GM19035 (cell line): ENCODE measurements at regions not wholly inside any gene's neighbourhood (a gene's known extent, or its start where the extent isn't known, plus 50 kb on each side); places are given as distances from the start of the nearest gene placed in this dataset.
A peak's percentile ranks its signal among the peaks of the same experiment; 100 is the strongest.

Experiments used
- ATAC-seq: cut with Tn5 transposase; IDR thresholded peaks from one replicate; pipeline ENCODE4 v1.9.1; 2021; ENCODE audit not compliant: unreplicated experiment

DNA sequence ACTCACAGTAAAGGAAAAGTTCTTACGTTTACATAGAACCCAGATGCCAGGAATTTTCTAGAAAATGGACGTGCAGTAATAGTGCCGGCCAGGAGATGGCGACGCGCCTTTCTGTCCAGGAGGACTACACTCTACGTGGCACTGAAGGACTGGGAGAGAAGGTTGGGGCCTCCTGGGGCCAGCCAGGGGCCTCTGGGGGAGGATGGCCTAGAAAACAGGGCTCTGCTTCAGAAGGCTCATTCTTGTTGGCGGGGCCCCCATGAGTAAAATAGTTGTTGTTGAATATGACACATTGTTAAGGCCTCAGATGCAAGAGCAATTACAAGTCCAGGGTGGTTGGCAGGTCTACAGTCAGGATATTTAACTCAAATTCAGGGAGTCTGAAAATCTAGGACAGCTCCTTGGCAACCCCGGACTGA is 120.1 kb upstream of the MAX start:
- ATAC-seq = no peak

DNA sequence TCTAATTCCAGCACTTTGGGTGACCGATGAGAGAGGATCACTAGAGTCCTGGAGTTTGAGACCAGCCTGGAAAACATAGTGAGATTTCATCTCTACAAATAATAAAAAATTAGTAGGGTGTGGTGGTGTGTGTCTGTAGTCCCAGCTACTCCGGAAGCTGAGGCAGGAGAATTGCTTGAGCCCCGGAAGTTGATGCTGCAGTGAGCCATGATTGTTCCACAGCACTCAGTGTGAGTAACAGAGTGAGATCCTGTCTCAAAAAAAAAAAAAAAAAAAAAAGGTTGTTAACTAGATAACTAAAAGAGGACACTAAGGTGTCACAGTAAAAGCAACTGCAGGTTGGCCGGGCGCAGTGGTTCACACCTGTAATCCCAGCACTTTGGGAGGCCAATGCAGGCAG is 121.3 kb upstream of the MAX start:
- no peak for ATAC-seq

DNA sequence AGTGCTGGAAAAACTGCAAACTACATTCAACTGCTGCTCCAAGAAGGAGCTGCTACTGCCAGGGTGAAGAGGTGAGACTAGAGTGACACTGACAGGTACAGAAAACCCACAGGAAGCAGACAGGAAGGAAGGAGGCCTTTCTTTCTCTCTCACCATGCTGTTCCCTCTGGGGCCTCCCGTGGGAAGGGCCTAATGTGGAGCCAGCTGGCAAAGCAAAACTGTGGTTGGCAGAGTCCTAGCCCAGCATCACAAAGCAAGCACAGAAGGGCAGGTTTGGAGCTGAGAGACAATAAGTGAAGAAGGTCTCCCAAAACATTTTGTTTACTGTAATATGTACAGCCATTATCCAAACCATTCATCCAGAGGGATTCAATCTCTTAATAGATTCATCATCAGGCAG is 122.5 kb upstream of the MAX start:
- no peak for ATAC-seq

DNA sequence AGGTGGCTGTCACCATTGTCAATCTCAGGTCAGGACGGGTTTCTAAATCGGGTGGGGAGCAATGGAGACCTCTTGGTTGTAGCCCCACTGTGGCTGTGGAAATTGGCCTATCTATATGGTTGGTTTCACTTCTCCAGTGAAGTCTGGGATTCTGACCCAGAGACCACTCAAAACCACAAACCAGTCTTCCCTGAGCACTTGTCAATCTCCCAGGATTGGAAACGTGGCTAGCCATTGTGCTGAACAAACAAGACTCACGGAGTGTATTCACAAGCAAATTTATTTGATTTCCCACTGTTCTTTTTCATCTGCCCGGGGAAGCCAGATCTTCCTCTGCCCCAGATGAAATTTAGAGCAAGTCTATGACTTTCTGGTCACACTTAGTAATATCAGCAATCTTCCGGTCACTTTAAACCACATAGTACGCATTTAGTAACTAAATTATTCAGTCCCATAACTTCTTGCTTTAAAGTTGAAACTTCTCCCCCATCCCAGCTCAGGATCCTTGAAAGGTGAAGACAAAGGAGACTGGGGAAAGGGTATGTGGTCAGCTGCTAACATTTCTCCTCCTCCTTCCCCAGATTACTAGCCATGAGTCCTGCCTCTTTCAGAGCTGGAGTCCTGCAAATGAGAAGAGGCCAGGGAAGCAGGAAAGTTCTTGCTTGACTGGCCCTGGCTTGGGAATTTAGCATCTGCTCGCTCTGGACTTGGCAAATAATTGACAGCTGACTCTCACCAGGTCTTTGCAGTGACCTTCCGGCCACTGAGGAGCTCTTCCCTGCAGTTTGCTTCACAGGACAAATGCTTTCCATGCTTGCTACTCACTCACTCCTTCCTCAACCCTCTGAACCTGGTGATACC is 123.2 kb upstream of the MAX start:
- no peak for ATAC-seq

DNA sequence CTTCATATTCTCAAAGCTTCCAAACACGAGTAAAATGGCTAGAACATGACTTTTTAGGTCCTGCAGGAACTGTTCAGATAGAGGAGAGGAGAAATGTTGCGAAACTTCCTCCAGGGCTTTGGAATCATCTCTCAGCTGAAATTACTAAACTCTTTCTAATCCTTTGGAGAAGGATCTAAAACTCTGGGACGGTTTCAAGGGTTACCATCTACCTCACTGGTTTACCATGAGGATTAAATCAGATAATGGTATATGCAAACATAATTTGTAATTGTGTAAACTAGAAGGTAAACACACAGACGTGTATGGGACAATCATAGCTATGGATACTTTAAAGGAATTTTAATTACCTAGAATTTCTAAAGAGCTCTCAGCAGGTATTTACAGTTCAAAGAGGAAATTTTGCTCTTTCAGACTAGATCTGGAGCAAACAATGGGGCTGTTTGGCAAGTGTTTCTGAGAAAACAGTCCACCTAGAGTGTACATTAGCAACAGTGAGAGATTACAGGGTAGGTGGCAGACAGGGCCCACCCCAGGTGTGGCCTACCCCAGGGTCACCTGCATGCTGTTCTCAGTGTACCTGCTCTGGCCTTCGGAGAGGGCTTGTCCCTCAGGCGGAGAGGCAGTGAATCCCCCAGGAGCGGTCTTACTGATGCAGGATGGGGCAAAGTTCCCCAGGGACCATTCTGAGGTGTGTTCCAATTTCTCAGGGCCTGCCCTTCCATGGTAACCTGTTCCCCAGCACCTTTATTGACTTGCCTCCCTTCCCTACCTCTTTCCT is 124.7 kb upstream of the MAX start:
- no peak for ATAC-seq

DNA sequence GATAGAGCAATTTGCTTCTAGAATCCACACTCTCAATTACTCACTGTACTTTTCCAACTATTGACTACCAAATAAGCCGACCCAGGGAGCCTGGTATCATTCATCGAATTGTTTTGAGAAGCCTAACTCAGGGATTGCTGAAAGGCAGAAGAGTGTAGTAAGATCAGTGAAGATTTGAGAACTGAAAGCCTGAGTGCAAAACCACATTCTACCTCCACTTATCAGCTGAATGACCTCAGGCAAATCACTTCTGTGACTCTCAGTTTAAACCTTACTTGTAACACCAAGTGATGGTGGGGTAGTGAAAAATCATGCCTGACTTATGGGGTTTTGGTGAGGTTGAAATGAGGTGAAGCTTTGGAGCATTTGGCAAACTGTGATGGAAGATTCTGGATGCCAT is 126.1 kb upstream of the MAX start:
- ATAC-seq = peak; percentile 95

DNA sequence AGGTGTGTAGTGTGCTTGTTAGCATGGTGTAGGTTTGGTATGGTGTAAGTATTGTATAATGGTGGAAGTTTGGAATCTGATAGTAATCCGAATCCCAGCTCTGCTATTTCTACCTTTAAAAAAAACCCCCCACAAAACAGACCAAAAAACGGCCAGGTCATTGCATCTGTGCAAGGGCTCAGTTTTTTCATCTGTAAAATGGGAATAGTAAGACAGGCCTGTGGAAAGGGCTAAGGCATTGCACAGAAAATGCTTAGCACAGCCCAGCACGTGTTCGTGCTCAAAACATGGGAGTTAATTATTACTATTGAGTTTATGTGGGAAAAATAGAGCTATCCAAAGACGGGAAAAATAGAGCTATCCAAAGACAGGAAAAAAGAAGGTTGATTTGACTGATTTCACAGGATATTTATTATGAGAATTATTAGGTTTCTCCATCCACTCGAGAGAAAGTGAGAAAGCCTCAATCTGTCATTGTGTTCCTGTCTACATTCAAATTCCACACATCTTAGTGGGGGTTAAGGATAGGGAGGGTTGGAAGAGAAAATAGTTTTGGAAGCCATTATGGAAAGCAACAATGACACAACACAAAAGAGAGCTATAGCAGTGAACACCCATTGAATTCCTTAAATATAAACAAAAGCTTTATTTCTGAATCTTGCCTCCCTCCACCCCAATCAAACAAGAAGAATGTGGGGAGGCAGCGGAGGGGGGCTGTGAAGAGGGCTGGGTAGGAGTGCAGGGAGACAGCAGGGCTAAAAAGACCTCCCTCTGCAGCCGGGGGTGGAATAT is 126.8 kb upstream of the MAX start:
- no peak for ATAC-seq

DNA sequence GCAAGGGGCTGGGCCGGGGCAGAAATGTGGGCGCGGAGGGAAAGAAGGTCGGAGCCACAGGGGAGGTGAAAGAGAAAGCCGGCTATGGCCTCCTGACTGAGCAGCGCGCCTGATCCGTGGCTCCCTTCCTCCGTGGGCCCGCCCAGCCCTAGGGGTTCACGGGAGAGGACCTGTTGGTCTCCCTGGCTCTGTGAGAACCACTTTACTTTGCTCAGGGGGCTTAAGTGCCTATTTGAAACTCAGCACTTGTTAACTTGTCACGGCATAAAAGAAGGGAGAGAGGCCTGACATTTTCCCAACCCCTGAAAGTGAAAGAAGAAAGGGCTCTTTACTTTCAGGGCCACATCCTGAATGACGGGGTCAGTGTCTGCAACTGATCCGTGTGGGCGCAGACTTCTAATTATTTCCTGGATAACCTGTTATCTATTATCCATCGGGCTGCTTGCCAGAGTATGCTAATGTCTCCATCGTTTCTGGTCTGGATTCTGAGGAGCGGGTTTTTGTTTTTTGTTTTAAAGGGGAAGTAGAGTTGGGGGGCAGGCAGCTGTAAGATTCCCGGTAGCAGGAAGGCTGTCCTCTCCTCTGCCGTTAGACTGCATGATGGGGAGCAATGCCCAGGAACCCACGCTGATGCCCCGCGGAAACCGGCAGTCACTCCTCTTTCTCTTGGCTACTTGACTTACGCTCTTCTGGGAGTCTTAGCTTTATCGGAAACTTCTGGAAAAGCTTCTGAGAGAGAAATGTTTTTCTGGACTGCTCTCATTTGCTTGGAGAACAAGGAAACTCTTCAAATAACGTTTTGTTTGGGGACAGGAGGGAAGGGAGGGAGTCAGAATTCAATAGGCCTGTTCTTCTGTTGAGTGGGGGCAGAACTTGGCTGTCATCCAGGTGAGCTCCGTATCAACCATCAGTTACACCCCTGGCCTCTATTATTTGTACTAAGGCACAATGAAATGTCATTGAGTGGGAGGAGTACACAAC is 127.7 kb upstream of the MAX start:
- no peak for ATAC-seq

DNA sequence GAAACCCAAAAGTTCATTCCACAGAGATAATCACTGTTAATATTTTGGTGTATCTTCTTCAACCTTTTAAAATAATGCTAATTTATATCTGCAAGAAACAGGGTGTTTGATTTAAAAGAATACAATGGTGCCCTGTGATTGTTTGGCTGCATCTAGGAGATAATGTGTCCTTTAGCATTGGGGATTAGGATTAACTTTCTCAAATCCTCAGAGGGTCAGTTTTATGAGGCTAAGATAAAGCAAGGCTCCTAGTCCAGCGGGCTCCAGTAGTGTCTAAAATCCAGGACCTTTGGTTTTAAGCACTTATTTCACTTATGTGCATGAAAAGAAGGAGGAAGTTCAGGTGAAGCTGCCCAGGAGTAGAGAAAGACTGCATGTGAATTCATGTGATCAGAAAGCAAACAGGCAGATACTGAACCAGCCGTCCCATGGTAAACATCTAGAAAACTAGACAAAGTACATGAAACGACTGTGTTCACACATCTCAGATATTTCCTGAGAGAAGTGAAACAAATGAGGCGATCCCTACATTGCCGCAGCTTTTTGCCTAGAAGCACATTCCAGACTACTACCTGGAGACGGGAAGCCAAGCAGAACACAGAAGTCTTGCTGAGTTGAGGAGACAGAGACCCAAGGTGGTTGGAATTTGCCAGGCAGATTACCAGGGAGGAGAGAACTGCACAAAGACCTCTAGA is 129.1 kb upstream of the MAX start:
- ATAC-seq = no peak

DNA sequence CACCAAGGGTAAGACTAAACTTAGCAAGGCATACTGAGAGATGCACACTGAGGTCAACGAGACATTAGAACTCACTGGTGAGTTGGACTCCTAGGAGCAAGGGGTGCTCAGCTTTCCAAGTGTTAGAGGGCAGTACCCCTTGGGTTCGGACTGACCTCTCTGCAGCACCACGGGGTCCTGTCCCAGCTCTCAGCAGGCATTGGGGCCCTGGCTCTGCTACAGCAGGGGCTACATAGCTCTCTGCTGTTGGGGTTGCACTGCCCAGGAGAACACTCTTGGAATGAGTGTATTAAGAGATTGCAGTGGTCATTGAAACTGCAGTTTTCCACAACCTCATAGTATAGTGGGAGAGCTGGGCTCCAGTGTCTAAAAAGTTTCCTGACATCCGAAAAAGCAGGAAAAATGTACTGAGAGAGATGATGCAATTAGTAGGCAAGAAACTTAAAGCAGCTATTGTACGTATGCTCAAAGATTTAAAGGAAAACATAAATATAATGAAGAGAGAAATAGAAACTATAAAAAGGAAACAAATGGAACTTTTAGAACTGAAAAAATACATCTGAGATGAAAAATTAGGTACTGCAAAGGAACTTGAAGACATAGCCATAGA is 132.5 kb upstream of the MAX start:
- ATAC-seq = no peak

DNA sequence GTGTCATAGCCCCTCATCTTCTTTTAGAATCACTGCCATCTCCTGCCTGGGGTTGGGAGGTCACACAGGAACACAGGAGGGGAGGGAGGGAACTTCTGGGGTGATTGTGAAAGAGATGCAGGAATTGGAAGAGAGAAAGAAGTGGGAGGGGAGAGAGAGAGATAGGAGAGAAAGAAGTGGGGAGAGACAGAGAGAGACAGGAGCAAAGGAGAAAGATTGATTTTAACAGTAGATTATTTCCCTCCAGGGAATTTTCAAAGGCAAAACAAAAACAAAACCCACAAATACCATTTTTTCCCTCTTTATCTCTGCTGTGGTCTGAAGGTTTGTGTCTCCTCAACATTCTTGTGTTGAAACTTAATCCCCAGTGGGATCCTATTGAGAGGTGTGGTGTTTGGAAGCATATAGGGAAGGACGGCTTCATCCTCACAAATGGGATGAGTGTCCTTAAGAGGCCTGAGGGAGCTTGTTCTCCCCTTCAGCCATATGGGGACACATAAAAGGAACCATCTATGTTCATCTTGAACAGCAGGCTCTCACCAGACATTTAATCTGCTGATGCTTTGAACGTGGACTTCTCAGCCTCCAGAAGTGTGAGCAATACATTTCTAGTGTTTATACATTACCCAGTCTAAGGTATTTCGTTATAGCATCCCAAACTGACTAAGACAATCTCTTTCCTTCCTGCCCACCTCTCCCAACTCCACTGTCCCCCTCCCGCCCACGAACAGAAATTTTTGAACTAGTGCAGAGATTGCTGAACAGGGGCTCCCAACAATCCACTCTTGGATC is 134.9 kb upstream of the MAX start:
- ATAC-seq = no peak

DNA sequence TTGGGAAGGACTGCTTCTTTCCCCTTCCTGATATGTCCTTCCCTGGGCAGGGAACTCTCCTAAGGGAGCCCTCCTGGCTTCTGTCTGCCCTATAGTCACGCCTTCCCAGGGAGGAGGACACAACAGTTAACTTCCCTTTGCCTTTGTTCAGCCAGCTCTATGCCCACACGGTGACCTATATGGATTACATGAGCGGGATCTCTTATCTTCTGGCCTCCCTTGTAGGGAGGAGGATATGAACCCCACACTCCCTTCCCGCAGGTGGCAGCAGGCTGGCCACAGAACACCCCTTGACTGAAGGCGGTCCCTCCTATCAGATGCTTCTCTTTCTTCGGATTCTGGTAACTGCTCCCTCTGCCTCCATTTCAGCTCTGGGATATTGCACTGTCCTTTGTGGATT is 135.6 kb upstream of the MAX start:
- no peak for ATAC-seq

DNA sequence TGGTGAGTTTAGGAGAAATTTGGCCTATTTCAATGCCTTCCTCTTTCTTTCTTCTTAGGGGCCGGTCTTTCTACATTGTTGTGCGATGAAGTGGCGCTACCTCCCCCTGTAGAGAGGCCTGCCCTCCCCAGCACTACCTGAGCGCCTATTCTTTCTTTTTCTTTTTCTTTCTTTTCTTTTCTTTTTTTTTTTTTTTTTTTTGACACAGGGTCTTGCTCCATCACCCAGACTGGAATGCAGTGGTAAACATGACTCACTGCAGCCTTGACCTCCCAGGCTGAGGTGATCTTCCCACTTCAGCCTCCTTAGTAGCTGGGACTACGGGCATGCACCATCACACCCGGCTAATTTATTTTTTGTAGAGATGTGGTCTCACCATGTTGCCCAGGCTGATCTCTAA is 136.1 kb upstream of the MAX start:
- no peak for ATAC-seq

DNA sequence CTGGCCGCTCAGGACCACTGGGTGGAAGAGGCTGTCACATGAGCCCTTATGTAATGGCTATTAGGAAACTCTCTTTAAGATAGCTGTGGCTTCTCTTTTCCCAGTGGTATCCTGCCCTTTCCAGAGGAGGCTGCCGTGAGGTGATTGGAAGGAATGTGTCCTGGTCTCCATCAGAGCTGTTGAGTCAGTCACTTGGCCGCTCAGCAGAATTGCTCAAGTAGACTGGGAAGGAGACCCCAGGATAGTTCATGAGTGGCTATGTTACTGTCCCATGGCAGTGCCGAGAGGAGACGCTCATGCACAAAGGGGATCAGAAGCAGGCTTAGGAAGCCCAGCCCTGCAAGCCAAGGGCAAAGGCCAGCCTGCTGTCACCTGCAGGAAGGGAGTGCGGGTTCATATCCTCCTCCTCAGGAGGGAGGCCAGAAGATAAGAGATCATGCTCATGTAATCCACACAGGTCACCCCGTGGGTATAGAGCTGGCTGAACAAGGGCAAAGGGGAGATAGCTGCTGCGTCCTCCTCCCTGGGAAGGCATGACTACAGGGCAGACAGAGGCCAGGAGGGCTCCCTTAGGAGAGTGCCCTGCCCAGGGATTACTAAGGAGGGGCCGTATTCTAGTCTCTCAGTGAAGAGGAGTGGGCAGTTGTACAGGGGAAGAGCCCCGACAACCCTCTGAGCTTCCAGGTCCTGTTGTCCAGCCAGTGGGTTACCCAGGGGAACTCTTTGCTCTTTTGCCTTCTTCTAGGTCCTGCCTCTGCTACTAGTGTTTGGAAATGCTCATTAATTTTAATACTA is 137.0 kb upstream of the MAX start:
- no peak for ATAC-seq

DNA sequence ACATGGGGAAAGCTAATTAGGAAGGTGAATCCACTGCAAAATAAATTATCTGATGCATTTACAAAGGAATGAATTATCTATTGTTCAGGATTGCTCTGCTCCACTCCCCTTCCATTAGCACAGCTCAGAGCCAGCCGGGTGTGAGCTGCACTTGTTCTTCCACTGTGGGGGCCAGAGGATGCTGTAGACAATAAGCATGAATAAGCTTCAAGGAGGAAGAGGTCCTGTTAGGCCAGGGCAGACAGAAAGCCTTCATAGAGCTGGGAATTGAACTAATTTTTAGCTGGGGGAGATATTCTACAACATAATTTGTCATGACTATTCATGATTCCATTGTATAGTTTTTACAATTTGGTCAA is 137.6 kb upstream of the MAX start:
- no peak for ATAC-seq

DNA sequence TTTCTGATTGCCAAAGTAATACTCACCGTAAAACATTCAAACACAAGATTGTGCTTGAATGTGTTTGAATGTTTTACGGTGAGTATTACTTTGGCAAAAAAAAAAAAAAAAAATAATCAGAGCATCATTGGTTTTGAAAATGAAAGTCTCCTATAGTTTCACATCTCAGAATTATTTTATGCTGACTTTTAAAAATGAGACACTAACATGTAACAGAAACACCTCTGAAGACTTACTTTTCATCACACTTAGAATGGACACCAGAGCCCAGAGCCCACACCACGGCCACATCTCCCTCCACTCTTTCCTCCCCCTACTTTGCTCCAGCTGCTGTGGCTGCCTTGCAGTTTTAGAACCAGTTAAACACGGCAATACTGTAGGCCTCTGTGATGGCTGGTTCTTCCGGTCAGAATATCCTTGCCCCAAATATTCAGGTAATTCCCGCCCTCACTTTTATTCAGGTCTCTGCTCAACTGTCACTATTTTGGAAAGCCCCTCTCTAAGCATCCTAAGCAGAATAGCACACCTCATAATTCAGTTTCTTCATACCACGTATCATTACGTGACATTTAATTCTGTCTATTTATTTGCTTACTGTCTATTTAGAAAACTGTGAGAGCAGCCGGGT is 138.9 kb upstream of the MAX start:
- ATAC-seq = no peak

DNA sequence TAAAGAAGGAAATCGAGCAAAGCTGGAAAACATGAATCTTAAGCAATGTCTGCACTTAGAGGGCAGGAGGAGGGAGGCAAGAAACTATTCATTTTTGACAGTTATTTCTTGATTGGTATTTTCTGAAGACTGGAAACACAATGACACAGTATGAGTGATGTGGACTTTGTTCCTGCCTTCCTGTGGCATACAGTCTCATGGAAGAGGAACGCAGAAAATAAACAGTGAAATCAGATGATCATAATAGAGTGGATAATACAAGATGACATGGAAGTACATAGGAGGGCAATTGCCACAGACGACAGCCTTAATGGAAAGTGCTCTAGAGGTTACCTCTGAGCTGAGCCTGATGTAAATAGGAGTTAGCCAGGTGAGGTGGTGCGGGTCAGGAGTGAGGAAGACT is 140.4 kb upstream of the MAX start:
- no peak for ATAC-seq
